ENCODE measurements at regions not wholly inside any gene's neighbourhood (a gene's known extent, or its start where the extent isn't known, plus 50 kb on each side); places are given as distances from the start of the nearest gene placed in this dataset.

GRCh38 chr10:108901781-108902618 is 1021.3 kb downstream of the XPNPEP1 start (continued):
- TF ChIP-seq IRF2 (CRISPR knock-in tag; IDR thresholded peaks at IDR 0.05; ENCODE audit: borderline replicate concordance, low read depth) (no peak), SP1 (CRISPR knock-in tag; conservative IDR thresholded peaks at IDR 0.05) (no peak), FOXP4 (CRISPR knock-in tag; IDR thresholded peaks at IDR 0.05) (no peak), AFF4 (CRISPR knock-in tag; IDR thresholded peaks at IDR 0.05; ENCODE audit: borderline replicate concordance) (no peak), ATF6 (CRISPR knock-in tag; IDR thresholded peaks at IDR 0.05) (no peak), ATF3 (CRISPR knock-in tag; conservative IDR thresholded peaks at IDR 0.05) (no peak), NR1H2 (CRISPR knock-in tag; IDR thresholded peaks at IDR 0.05) (no peak), USF1 (CRISPR knock-in tag; IDR thresholded peaks at IDR 0.05) (no peak), PRDM15 (CRISPR knock-in tag; IDR thresholded peaks at IDR 0.05) (no peak), ZNF317 (CRISPR knock-in tag; IDR thresholded peaks at IDR 0.05; ENCODE audit: borderline replicate concordance, low read depth) (no peak), MAX (CRISPR knock-in tag; IDR thresholded peaks at IDR 0.05) (no peak)

- ATAC-seq (peak; percentile 78), DNase-seq (ENCODE audit: low spot score) (peak; percentile 14)
- ChIA-PET CTCF (interaction anchor here (0.6 kb wide), 1 partner anchor 12 kb away, joined by 3 read pairs; no protein-coding TSS in a partner anchor), POLR2A (no interaction called here)
- Mint-ChIP-seq H3K9me3 (no peaks in the 10 kb centered on the region), H3K27ac (no peak overlapping the region), H3K27me3 (ENCODE audit: low read depth) (no peaks in the 10 kb centered on the region), H3K4me1 (peaks cover 4% of the 10 kb centered on the region), H3K36me3 (no peaks in the 10 kb centered on the region), H3K4me3 (no peak overlapping the region)
- TF ChIP-seq ZBTB21 (CRISPR knock-in tag; IDR thresholded peaks at IDR 0.05; ENCODE audit: borderline replicate concordance) (no peak), ZNF512 (CRISPR knock-in tag; IDR thresholded peaks at IDR 0.05; ENCODE audit: borderline replicate concordance) (no peak), ZMAT4 (CRISPR knock-in tag; IDR thresholded peaks at IDR 0.05) (no peak), AR (CRISPR knock-in tag; IDR thresholded peaks at IDR 0.05) (no peak), TEAD1 (CRISPR knock-in tag; IDR thresholded peaks at IDR 0.05) (no peak)
These were observed 1023.6 kb downstream of the XPNPEP1 start for GRCh38 chr10:108899670-108900069.

All from WTC11 (cell line).